Activated CD4-positive, CD25-positive, alpha-beta regulatory T cell treated with anti-CD3 and anti-CD28 coated beads, Interleukin-2, amount 50 U/mL, for 72 hours (primary cell): ENCODE measurements at regions not wholly inside any gene's neighbourhood (a gene's known extent, or its start where the extent isn't known, plus 50 kb on each side); places are given as distances from the start of the nearest gene placed in this dataset.

Experiments
- DNase-seq: peaks from one replicate; pipeline ENCODE4 v3.0.0; 2021

GRCh38 chr7:42429339-42429738 is 192.3 kb upstream of the GLI3 start:
- no peak for DNase-seq

GRCh38 chr7:42426163-42426562 is 189.2 kb upstream of the GLI3 start:
- no peak for DNase-seq

- DNase-seq, result no peak
Measured at GRCh38 chr7:42414941-42415505, 178.0 kb upstream of the GLI3 start.

- no peak for DNase-seq
Measured at GRCh38 chr7:42414028-42414427, 177.0 kb upstream of the GLI3 start.

DNA sequence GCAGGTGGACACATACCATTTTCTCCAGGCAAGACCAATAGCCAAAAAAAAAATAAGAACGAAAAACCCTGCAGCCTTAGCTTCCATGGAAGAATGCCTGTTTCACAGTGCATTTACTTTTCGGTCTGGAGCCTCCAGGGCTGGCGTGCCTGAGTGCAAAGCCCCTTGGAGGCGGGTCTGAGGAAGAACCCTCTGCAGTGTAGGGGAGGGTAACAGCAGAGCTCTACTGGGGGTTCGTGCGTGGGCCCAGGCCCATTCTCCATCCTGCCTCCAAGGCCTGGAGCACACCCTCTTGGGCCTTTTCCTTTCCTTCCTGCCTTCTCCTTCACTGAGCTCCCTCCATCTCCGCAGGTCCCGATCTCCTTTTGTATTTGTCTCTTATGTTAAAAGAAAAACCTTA is 172.3 kb upstream of the GLI3 start:
- no peak for DNase-seq

DNA sequence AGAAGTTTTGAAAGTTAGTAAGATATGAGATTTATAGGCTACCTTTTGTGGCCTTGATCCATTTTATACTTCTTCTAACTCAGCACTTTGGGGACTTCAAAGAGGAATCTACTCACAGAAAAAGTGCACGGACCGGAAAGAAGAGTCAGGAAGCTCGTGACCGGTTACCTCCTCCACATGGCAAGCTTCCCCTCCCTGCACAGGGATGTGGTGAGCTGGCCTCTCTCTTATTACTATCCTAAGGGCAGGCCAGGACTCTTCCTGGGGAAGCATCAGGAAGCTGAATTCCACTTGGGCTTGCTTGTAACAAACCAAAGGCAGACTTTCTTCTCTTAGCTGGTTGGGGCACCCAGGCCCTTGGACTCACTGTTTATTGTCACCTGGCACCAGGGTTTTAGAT is 170.8 kb upstream of the GLI3 start:
- DNase-seq, result no peak

DNA sequence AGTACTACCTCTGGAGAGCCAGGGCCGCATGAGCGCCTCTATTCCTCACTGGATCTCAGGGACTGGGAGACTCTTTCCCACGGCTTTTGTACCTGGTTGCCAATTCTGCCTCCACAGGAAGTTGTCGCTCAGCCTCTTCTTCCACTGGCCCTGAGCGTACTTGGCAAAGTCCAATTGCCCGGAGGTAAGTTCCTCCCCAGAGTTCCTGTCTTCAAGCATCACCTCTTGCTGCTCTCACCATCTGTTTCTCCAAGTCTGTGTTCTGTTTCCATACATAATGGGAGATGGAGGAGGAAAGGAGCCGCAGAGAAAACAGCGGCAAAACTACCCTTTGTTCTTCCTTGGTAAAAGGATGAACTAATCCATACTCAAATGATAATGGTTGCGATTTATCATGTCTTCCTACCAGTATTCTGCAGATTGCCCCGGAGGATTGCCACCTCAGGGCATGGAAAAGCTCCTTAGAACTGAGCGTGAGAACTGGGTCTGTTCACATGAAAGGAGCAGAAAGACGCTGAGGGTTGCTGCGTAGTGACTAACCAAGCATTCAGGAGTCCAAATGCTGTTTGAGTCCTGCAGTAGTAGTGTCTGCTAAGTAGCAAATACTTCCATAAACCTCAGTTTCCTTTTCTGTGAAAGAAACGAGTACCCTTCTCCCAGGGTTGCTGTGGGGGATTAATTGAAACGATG is 170.2 kb upstream of the GLI3 start:
- no peak for DNase-seq

DNA sequence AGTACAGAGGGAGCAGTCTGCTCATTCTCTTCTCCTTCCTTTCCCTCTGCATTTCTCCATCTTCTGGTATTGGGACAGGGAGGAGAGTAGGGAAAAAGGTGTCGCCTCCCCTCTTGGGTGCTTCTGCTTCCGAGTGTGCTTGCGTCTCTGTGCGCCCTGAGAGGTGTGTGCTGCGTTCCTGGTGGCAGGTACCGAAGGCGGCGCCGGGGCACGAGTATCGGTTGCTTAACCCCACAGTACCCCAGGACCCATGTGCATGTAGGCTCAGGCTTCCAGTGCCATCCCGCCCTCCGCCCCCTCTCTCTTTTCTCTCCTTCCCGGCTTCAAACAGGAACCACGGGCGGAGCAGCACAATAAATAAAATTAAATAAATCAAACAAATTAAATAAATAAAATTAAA is 169.3 kb upstream of the GLI3 start:
- DNase-seq, result no peak

DNA sequence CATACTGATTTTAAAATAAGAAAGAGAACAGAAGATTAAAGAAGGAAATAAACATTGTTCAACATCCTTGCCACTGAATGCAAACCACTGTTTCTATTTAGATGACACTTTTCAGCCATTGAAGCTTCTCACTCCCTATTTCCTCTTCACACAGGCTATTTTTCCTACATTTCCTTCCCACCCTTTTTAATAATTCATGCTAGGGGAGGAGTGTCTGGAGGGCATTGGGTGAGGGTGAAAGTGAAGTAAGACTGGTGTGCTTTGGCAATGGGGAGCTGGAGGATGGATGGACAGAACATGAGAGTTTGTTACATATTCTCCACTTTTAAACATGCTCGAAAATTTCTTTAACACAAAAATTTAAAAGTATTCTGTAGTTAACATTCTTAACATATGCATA is 168.8 kb upstream of the GLI3 start:
- no peak for DNase-seq

GRCh38 chr7:42403831-42404230 is 166.8 kb upstream of the GLI3 start:
- DNase-seq, result no peak

DNA sequence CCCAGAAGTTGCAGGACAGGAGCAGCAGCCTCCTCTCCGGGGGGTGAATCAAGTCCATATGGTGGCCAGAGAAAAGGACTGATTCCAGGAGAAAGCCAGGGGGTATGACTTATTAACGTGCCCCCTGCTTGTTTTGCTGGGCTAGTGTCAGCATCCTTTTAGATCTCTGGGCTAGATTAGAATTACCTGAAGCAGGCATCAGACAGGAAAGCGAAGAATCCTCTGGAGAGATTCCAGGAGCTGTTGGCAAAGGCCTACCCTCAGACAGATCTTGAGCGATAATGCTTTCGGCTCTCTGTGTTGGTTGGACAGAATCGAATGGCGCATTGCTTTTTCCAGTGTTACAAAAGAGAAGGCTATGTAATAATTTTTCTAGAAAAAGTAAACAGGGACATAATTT is 164.0 kb upstream of the GLI3 start:
- no peak for DNase-seq

- no peak for DNase-seq
Measured at GRCh38 chr7:42400211-42400772, 163.3 kb upstream of the GLI3 start.

GRCh38 chr7:42395607-42396006 is 158.6 kb upstream of the GLI3 start:
- no peak for DNase-seq

GRCh38 chr7:42392826-42393225 is 155.8 kb upstream of the GLI3 start:
- no peak for DNase-seq

DNA sequence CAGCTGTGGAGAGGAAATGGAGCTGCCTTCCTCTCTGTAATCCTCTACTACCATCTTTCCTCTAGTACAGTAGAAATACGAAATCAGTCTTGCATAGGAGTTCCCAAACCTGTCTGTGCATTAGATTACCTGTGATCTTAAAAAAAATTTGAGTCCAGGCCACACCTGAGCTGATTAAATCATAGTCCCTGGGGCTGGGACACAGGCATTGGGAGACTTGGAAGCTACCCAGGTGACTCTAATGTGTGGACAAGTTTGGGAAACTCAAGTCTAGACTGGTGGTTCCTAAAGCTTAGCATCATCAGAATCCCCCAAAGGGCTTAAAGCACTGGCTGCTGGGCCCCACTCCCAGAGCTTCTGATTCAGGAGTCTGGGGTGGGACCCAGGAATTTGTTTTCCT is 152.7 kb upstream of the GLI3 start:
- no peak for DNase-seq

- no peak for DNase-seq
Measured at GRCh38 chr7:42385912-42386311, 148.9 kb upstream of the GLI3 start.

DNA sequence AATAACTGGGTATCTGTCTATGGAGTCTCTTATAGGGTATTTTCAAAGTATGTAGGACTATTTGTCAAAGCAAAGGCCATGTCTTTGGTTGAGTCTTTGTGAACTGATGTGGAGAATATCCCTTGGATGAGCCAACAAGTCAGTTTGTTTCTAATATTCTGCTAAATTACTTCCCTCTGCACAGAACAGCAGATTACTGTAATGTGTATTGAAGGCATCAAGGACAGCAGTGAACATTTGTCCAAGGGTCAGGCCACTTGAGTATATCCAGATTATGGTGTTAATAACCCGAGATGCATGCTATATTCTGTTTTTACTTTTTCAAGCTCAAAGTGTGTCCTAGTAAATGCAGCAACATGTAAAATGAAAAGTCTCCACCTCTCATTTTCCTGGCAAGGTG is 144.2 kb upstream of the GLI3 start:
- DNase-seq, result no peak

GRCh38 chr7:42380401-42380800 is 143.4 kb upstream of the GLI3 start:
- DNase-seq, result no peak

DNA sequence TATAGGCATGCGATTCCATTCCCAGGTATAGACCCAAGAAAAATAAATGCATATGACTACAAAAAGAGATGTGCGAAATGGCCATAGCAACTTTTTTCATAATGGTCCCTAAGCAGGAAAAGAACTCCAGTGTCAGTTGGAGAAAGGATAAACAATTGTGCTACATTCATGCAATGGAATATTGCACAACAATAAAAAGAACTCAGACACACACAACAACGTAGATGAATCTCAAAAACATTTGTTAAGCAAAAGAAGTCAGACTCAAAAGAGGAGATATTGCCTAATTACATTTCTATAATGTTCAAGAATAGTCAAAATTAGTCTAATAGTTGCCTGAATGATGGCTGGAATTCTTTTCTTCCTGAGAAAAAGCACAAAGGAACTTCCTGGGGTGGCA is 141.1 kb upstream of the GLI3 start:
- no peak for DNase-seq

- DNase-seq, result no peak
Measured at GRCh38 chr7:42373285-42373684, 136.3 kb upstream of the GLI3 start.

GRCh38 chr7:42372479-42372878 is 135.5 kb upstream of the GLI3 start:
- DNase-seq, result no peak

DNA sequence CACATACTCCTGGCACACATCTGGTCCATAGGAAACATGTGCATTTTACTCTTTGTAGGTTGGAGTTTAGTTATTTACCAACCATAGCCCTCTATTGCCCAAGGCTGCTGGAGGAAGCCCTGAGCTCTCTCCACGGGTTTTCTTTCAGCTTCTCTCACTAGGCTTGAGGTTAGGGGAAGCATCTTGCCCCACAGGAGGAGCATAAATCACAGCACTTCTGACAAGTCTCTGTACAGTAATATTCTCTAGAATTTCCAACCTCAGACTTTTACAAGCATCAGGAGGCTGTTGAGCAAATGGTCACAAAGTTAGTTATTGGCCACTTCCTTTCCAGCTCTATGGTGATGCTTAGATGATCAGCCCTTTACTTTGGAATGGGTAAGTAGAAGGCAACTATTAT is 122.9 kb upstream of the GLI3 start:
- no peak for DNase-seq

DNA sequence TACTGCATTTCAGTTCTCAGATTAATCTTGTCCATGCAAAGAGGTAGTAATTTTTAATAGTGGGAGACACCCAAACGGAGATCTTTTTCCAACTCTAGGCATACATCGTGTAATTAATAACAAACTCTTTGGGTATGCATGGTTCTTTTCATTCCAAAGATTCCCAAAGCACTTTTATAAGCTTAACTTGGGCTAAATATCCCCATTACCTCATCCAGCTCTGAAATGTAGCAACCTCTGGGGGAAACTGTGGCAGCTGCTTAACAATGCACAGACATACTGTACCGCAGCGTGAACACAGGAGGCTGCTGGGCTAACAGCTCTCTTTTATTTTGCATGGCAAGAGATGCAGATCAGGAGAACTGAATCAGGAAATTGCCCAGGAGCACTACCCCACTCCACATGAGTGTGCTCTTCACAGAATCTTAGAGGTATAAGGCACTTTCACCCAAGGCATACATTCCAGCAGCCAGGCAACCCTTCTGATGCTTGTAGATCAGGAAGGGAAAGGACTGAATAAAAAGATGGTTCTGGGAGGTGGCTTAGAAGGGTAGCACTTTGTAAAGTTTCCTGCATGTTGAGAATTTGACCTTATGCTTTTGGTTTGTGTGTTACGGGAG is 114.4 kb upstream of the GLI3 start:
- no peak for DNase-seq

- no peak for DNase-seq
Measured at GRCh38 chr7:42350801-42351200, 113.8 kb upstream of the GLI3 start.

DNA sequence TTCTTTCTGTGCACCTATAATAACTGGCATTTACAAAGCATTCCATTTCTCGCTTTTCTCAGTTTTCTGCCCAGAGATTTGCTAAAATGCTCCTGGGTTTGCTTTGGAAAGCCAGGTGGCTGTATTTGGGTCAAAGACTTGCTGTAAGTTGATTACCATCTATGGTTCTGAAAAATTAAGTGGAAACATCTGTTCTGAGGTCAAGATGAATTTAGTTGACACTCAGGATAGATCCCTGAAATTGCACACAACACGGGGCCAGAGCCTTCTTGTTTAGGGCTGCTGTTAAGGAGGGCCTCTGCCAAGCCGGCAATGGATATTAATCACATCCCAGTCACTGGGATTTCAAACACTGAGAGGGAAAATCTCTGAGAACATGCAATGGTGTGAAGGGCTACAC is 111.6 kb upstream of the GLI3 start:
- DNase-seq, result no peak
